ENCODE measurements at regions not wholly inside any gene's neighbourhood (a gene's known extent, or its start where the extent isn't known, plus 50 kb on each side); places are given as distances from the start of the nearest gene placed in this dataset.

DNA sequence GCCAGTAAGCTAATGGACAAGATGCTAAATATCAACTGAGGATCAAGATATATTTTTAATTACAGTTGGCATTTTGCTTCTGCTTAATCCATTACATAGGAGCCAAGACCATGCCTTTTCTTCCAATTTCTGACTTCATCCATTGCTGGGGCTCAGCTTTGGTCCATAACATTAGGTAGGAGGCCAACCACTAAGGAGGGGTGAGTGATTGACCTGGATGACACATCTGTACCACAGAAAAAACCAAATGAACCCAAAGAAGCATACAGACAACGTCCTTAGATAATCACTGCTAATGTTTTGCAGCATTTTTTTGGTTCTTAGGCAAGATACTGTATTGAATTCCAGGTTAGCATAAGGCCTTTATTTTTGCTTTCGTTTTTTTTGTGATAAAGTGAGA, 353.2 kb upstream of the KCNH8 start:
- Histone ChIP-seq H3K4ac (ENCODE audit: low read depth, low read length) (no peak overlapping the region), H4K91ac (ENCODE audit: insufficient read depth, low read depth, low read length) (no peak overlapping the region), H2AK5ac (ENCODE audit: low read depth, low read length) (no peak overlapping the region), H3K56ac (ENCODE audit: extremely low read depth, insufficient read depth, low read length) (no peak overlapping the region), H2BK20ac (ENCODE audit: low read depth, low read length) (no peak overlapping the region), H4K5ac (ENCODE audit: low read depth, low read length) (no peak overlapping the region), H4K8ac (ENCODE audit: low read depth in 2 of 2, low read length in 2 of 2) (no peak overlapping the region), H3K27me3 (ENCODE audit: control insufficient read depth, insufficient read depth, low read length) (no peaks in the 10 kb centered on the region), H3K9ac (ENCODE audit: low read depth, low read length) (no peak overlapping the region), H2AK9ac (replicated peaks; ENCODE audit: low read depth, low read length, poor library complexity) (no peak overlapping the region), H2BK120ac (ENCODE audit: low read depth, low read length) (no peak overlapping the region), H3K27ac (ENCODE audit: insufficient read depth, low read length) (no peak overlapping the region), H2BK15ac (ENCODE audit: low read depth, low read length) (no peak overlapping the region), H3K9me1 (ENCODE audit: insufficient read depth, low read length) (no peaks in the 10 kb centered on the region), H3K14ac (replicated peaks; ENCODE audit: low read depth, low read length) (no peak overlapping the region), H3K4me1 (ENCODE audit: control insufficient read depth, insufficient read depth, low read length) (no peaks in the 10 kb centered on the region), H3K4me2 (ENCODE audit: low read depth, low read length) (no peak overlapping the region), H3K79me1 (ENCODE audit: low read depth in 1 of 2, low read length in 2 of 2) (no peaks in the 10 kb centered on the region), H3K9me3 (ENCODE audit: control insufficient read depth, insufficient read depth, low read length) (no peaks in the 10 kb centered on the region), H2AFZ (replicated peaks; ENCODE audit: low read length, poor library complexity) (no peak overlapping the region), H4K20me1 (ENCODE audit: insufficient read depth, low read length) (no peaks in the 10 kb centered on the region), H3K23ac (ENCODE audit: low read depth, low read length) (no peak overlapping the region), H3K18ac (ENCODE audit: low read depth, low read length) (no peak overlapping the region), H3K4me3 (ENCODE audit: insufficient read depth, low read depth, low read length) (no peak overlapping the region), H2BK5ac (ENCODE audit: low read depth, low read length, poor library complexity, severe bottlenecking) (no peak overlapping the region), H3K36me3 (ENCODE audit: control insufficient read depth, insufficient read depth, low read length) (no peaks in the 10 kb centered on the region)
- in situ Hi-C loops (cut with MboI; ENCODE audit: low sequenced_read_pairs): no loop called here
- ChIA-PET POLR2A (ENCODE audit: unreplicated experiment) (no interaction called here), CTCF (no interaction called here)
- WGBS, 2 experiments (ENCODE audit: extremely low coverage in 2 of 2, insufficient read length in 1 of 2): 0% methylated on average over 1 of the region's 2 CpGs; no CpG with 5 or more reads in 1 of the 2 experiments
- dilution Hi-C loops (cut with HindIII; ENCODE audit: low sequenced_read_pairs, unreplicated experiment): no loop called here
- TF ChIP-seq RFX5 (IDR thresholded peaks at IDR 0.05; ENCODE audit: low read depth, low read length): no peak
- TF ChIP-seq NFE2L2 (IDR thresholded peaks at IDR 0.05; ENCODE audit: low read depth, low read length): no peak
- no peak for TF ChIP-seq SMC3 (IDR thresholded peaks at IDR 0.05; ENCODE audit: low read depth, low read length)
- no peak for TF ChIP-seq CTCF (conservative IDR thresholded peaks at IDR 0.05; ENCODE audit: low read depth, low read length)
- no TSS peak for BruUV-seq (replicated peaks)
- ATAC-seq (ENCODE audit: low read depth) (no peak), DNase-seq (no peak)
- intact Hi-C loops (cut with micrococcal nuclease): no loop called here
